Mesenchymal stem cell (in vitro differentiated cells and primary cell): ENCODE measurements at regions not wholly inside any gene's neighbourhood (a gene's known extent, or its start where the extent isn't known, plus 50 kb on each side); places are given as distances from the start of the nearest gene placed in this dataset.

Experiments used
- DNase-seq: peaks from one replicate; pipeline ENCODE4 v3.0.0-alpha.2; 2013
- H2AFZ ChIP-seq: one replicate; pipeline ENCODE4 v1.6.1; 2013; ENCODE audit warnings: low read depth, mild to moderate bottlenecking, control low read depth, inconsistent platforms, low read length, moderate library complexity
- H2AK5ac ChIP-seq: 2 replicates; pipeline ENCODE4 v1.6.1; 2013; ENCODE audit warnings: low read length, moderate library complexity, mild to moderate bottlenecking, inconsistent platforms; ENCODE audit not compliant: severe bottlenecking
- H2BK120ac ChIP-seq: one replicate; pipeline ENCODE4 v1.6.1; 2013; ENCODE audit warnings: low read depth, mild to moderate bottlenecking, inconsistent platforms, low read length, moderate library complexity
- H2BK12ac ChIP-seq, 2 experiments: one replicate each; pipeline ENCODE4 v1.6.1; 2013; ENCODE audit warnings: inconsistent platforms in 2 of 2, low read length in 2 of 2, mild to moderate bottlenecking in 2 of 2, moderate library complexity in 2 of 2, control low read depth in 1 of 2
- H2BK15ac ChIP-seq: one replicate; pipeline ENCODE4 v1.6.1; 2013; ENCODE audit warnings: mild to moderate bottlenecking, low read depth, inconsistent platforms; ENCODE audit not compliant: poor library complexity, severe bottlenecking
- H2BK5ac ChIP-seq: 2 replicates; pipeline ENCODE4 v1.6.1; 2013; ENCODE audit warnings: low read depth, mild to moderate bottlenecking, low read length, control low read depth, inconsistent platforms; ENCODE audit not compliant: poor library complexity, severe bottlenecking
- H3K14ac ChIP-seq, 2 experiments: one replicate each; pipeline ENCODE4 v1.6.1; 2013; ENCODE audit warnings: inconsistent platforms in 2 of 2, low read length in 2 of 2, control low read depth in 1 of 2, mild to moderate bottlenecking in 1 of 2, moderate library complexity in 1 of 2
- H3K18ac ChIP-seq, 2 experiments: one replicate each; pipeline ENCODE4 v1.6.1; 2013; ENCODE audit warnings: inconsistent platforms in 2 of 2, low read length in 2 of 2, control low read depth in 1 of 2, low read depth in 1 of 2, mild to moderate bottlenecking in 1 of 2
- H3K23ac ChIP-seq, 2 experiments: one replicate each; pipeline ENCODE4 v1.6.1; 2013; ENCODE audit warnings: inconsistent platforms in 2 of 2, low read length in 2 of 2, mild to moderate bottlenecking in 2 of 2, moderate library complexity in 2 of 2, control low read depth in 1 of 2
- H3K27ac ChIP-seq: 2 replicates; pipeline ENCODE4 v1.5.1; 2013; ENCODE audit warnings: mild to moderate bottlenecking, moderate library complexity, low read length, control low read depth, inconsistent platforms; ENCODE audit not compliant: poor library complexity, severe bottlenecking
- H3K27me3 ChIP-seq, 2 experiments: 2 replicates each; pipeline versions ENCODE4 v1.6.1 to v1.7.0; 2013; ENCODE audit warnings: low read length in 2 of 2, mild to moderate bottlenecking in 2 of 2, moderate library complexity in 2 of 2, control low read depth in 1 of 2, inconsistent platforms in 1 of 2; ENCODE audit not compliant: control insufficient read depth in 1 of 2, insufficient read depth in 1 of 2
- H3K36me3 ChIP-seq, 2 experiments: 2 replicates each; pipeline versions ENCODE4 v1.6.1 to v1.7.0; 2013; ENCODE audit warnings: low read length in 2 of 2, control low read depth in 1 of 2, inconsistent platforms in 1 of 2, low read depth in 1 of 2, mild to moderate bottlenecking in 1 of 2; ENCODE audit not compliant: insufficient read depth in 2 of 2, control insufficient read depth in 1 of 2
- H3K4ac ChIP-seq, 2 experiments: one replicate each; pipeline ENCODE4 v1.6.1; 2013; ENCODE audit warnings: inconsistent platforms in 2 of 2, low read length in 2 of 2, mild to moderate bottlenecking in 2 of 2, moderate library complexity in 2 of 2, control low read depth in 1 of 2, low read depth in 1 of 2
- H3K4me1 ChIP-seq: 2 replicates; pipeline ENCODE4 v1.6.1; 2013; ENCODE audit warnings: low read depth, low read length, control low read depth; ENCODE audit not compliant: control insufficient read depth, insufficient read depth
- H3K4me2 ChIP-seq: 2 replicates; pipeline ENCODE4 v1.6.1; 2013; ENCODE audit warnings: low read length, mild to moderate bottlenecking, inconsistent platforms; ENCODE audit not compliant: poor library complexity, severe bottlenecking
- H3K4me3 ChIP-seq, 2 experiments: 2 replicates each; pipeline versions ENCODE4 v1.5.1 to v1.7.0; 2013; ENCODE audit warnings: low read length in 2 of 2, mild to moderate bottlenecking in 2 of 2, control low read depth in 1 of 2, low read depth in 1 of 2; ENCODE audit not compliant: insufficient read depth in 1 of 2
- H3K79me1 ChIP-seq: replicated peaks from 2 replicates; pipeline ENCODE4 v1.6.1; 2013; ENCODE audit warnings: mild to moderate bottlenecking, control low read depth, low read length, inconsistent platforms; ENCODE audit not compliant: poor library complexity, severe bottlenecking
- H3K9ac ChIP-seq: 2 replicates; pipeline ENCODE4 v1.7.0; 2013; ENCODE audit warnings: mild to moderate bottlenecking, low read length, moderate library complexity
- H3K9me3 ChIP-seq: 2 replicates; pipeline ENCODE4 v1.7.0; 2013; ENCODE audit warnings: mild to moderate bottlenecking, low read length; ENCODE audit not compliant: control insufficient read depth
- H4K8ac ChIP-seq: one replicate; pipeline ENCODE4 v1.6.1; 2013; ENCODE audit warnings: inconsistent platforms, mild to moderate bottlenecking, low read length, moderate library complexity
- H4K91ac ChIP-seq: one replicate; pipeline ENCODE4 v1.6.1; 2013; ENCODE audit warnings: mild to moderate bottlenecking, low read length, inconsistent platforms
- WGBS: methylation state at CpG from one replicate; pipeline ENCODE4 v1.1.7; 2013; ENCODE audit warnings: mixed read lengths; 5-methylcytosine and 5-hydroxymethylcytosine counted together

DNA sequence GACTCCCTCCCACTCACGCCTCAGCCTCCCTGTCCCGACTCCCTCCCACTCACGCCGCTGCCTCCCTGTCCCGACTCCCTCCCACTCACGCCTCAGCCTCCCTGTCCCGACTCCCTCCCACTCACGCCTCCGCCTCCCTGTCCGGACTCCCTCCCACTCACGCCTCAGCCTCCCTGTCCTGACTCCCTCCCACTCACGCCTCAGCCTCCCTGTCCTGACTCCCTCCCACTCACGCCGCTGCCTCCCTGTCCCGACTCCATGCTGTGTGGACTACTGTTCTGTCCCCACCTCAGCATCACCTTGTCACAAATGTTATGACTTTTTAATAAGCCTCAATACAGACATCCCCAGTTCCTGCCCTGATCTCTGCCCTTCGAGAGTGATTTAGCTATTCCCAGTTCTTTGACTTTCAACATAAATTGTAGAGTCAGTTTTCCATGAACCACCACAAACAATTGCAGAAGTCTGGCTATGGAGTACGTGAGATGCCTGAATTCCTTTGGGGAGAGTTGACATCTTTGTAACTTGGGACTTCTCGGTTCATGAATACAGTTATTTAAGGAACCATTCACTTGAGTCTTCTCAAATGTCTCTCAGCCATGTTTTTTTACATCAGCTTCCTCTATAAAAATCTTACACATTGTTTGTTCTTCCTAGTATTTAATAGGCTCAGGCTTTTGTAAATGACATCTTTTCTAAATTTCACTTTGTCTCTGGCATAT, 71.9 kb downstream of the FOXL3 start:
- no peak for DNase-seq
- no peak overlapping the region for H2BK120ac ChIP-seq
- no peak overlapping the region for H2BK15ac ChIP-seq
- no peak overlapping the region for H4K91ac ChIP-seq
- H3K9me3 ChIP-seq, result peaks cover 9% of the 10 kb centered on the region
- H3K36me3 ChIP-seq, result no peaks in the 10 kb centered on the region
- no peak overlapping the region for H2AFZ ChIP-seq
- H3K4me3 ChIP-seq, result peak overlapping the region in 1 of 2 experiments; percentile 59
- no peak overlapping the region for H3K14ac ChIP-seq
- no peak overlapping the region for H4K8ac ChIP-seq
- peak overlapping the region; percentile 23 for H3K9ac ChIP-seq
- peaks cover 4% of the 10 kb centered on the region for H3K4me1 ChIP-seq
- no peak overlapping the region for H2AK5ac ChIP-seq
- no peak overlapping the region for H3K27ac ChIP-seq
- H3K79me1 ChIP-seq, result no peaks in the 10 kb centered on the region
- no peak overlapping the region for H3K18ac ChIP-seq
- H3K4ac ChIP-seq, result no peak overlapping the region
- WGBS, result 83% methylated on average over 11 of the region's 18 CpGs
- no peak overlapping the region for H2BK5ac ChIP-seq
- no peak overlapping the region for H3K4me2 ChIP-seq
- no peak overlapping the region for H2BK12ac ChIP-seq
- peaks cover 55 to 56% of the 10 kb centered on the region in 2 experiments for H3K27me3 ChIP-seq
- H3K23ac ChIP-seq, result no peak overlapping the region

DNA sequence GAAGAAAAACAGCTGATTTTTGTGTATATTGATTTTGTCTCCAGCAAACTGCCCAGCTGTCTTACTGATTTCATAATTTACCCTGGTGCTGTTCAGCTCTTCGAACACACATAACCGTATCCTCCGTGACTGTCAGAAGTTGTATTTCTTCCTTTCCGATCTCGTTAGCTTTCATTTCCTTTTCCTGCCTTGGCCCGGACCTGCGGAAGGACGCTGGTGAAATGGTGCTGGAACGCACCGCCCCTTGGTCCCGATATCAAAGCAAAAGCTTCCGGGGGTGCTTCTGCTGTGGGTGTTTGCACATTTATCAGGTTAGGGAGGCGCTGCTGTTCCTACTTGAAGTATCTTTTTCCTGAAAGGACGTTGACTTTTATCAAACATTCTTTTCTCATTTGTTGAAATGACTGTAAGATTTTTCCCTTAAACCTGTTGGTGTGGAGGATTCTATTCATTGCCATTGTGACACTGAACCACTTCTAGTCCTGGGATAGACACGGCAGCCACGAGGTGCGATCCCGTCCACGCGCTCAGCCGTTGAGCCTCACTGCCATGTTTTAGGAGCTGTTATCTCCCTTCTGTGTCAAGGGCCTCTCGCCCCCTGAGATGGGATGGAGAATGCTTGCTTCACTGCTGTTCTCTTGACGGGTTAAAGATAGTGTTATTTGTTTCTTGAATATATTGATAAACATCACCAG, 72.6 kb downstream of the FOXL3 start:
- no peak overlapping the region for H3K23ac ChIP-seq
- H3K27ac ChIP-seq, result no peak overlapping the region

DNA sequence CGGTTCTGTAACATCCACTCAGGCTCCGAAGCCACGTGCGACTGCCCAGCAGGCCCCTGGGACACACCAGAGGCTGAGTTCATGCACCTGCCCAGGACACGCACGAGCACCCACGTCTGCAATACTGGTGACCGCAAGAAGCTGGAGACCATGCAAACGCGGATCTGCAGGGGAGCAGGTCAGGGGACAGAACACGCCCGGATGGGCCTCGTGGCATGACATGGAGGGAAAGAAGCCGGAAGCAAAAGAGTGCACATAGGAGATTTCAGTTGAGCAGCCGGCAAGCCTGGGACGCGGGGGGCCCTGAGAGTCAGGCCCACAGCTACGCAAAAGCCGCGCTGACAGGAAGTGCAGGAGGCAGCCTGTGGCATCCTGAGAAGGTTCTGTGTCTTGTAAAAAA, 73.7 kb downstream of the FOXL3 start:
- H3K18ac ChIP-seq, result no peak overlapping the region
- peaks cover 47 to 62% of the 10 kb centered on the region in 2 experiments for H3K27me3 ChIP-seq
- H3K36me3 ChIP-seq, result no peaks in the 10 kb centered on the region
- H3K4ac ChIP-seq, result no peak overlapping the region
- H3K27ac ChIP-seq, result no peak overlapping the region
- H2AK5ac ChIP-seq, result no peak overlapping the region
- H3K4me3 ChIP-seq, result no peak overlapping the region
- H2AFZ ChIP-seq, result no peak overlapping the region
- H2BK15ac ChIP-seq, result no peak overlapping the region
- no peak overlapping the region for H4K8ac ChIP-seq
- no peak for DNase-seq
- no peak overlapping the region for H3K4me2 ChIP-seq
- no peaks in the 10 kb centered on the region for H3K9me3 ChIP-seq
- H4K91ac ChIP-seq, result peak overlapping the region; percentile 19
- no peak overlapping the region for H2BK12ac ChIP-seq
- no peaks in the 10 kb centered on the region for H3K79me1 ChIP-seq
- H2BK5ac ChIP-seq, result no peak overlapping the region
- no peak overlapping the region for H3K9ac ChIP-seq
- H2BK120ac ChIP-seq, result no peak overlapping the region
- 88% methylated on average over 20 of the region's 20 CpGs for WGBS
- H3K14ac ChIP-seq, result no peak overlapping the region
- no peak overlapping the region for H3K23ac ChIP-seq
- peaks cover 4% of the 10 kb centered on the region for H3K4me1 ChIP-seq

More for the DNA sequence above, 72.6 kb downstream of the FOXL3 start:
- H2AK5ac ChIP-seq, result no peak overlapping the region
- H4K8ac ChIP-seq, result no peak overlapping the region
- H2BK5ac ChIP-seq, result no peak overlapping the region
- H3K4ac ChIP-seq, result no peak overlapping the region
- no peak overlapping the region for H2BK120ac ChIP-seq
- H3K79me1 ChIP-seq, result no peaks in the 10 kb centered on the region
- H2BK15ac ChIP-seq, result no peak overlapping the region
- no peak overlapping the region for H2AFZ ChIP-seq
- H3K27me3 ChIP-seq, result peaks cover 48 to 63% of the 10 kb centered on the region in 2 experiments
- peak overlapping the region in 1 of 2 experiments; percentile 59 for H3K4me3 ChIP-seq
- no peaks in the 10 kb centered on the region for H3K36me3 ChIP-seq
- DNase-seq, result no peak
- peaks cover 4% of the 10 kb centered on the region for H3K4me1 ChIP-seq
- peaks cover 9% of the 10 kb centered on the region for H3K9me3 ChIP-seq
- H4K91ac ChIP-seq, result no peak overlapping the region
- H3K18ac ChIP-seq, result no peak overlapping the region
- H3K4me2 ChIP-seq, result no peak overlapping the region
- no peak overlapping the region for H2BK12ac ChIP-seq
- peak overlapping the region; percentile 23 for H3K9ac ChIP-seq
- H3K14ac ChIP-seq, result no peak overlapping the region
- 76% methylated on average over 21 of the region's 23 CpGs for WGBS

DNA sequence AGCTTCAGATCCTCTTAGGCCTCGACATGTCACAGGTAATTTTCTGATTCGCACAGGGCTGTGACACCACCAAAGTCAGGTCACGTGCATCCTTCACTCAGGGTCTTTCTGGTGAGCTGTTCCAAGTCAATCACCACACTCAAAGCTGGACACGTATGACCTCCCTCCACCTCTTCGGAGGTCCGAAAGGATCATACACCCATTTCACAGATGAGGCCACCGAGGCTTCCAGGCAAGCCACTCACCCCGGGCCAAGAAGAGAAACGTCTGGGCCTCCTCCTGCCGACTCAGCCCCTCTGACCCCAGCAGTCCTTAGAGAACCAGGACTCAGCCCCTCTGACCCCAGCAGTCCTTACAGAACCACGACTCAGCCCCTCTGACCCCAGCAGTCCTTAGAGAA, 74.6 kb downstream of the FOXL3 start:
- Histone ChIP-seq H3K36me3 (no peaks in the 10 kb centered on the region), H3K4me1 (peaks cover 4% of the 10 kb centered on the region), H3K18ac (no peak overlapping the region), H3K23ac (no peak overlapping the region), H3K9ac (no peak overlapping the region), H3K27me3 (peaks cover 47 to 62% of the 10 kb centered on the region in 2 experiments), H2BK5ac (no peak overlapping the region), H3K4me3 (no peak overlapping the region), H3K27ac (no peak overlapping the region), H3K9me3 (no peaks in the 10 kb centered on the region), H2AK5ac (no peak overlapping the region), H4K91ac (peak overlapping the region; percentile 62), H4K8ac (no peak overlapping the region), H3K4me2 (no peak overlapping the region), H3K4ac (no peak overlapping the region), H3K14ac (no peak overlapping the region), H2BK12ac (no peak overlapping the region), H2BK120ac (no peak overlapping the region), H3K79me1 (no peaks in the 10 kb centered on the region), H2AFZ (no peak overlapping the region), H2BK15ac (no peak overlapping the region)
- no peak for DNase-seq
- 91% methylated on average over 11 of the region's 11 CpGs for whole genome bisulfite sequencing
